GM12878 (cell line): ENCODE measurements at regions not wholly inside any gene's neighbourhood (a gene's known extent, or its start where the extent isn't known, plus 50 kb on each side); places are given as distances from the start of the nearest gene placed in this dataset.

Experiments used
- CREM ChIP-seq: IDR thresholded peaks from 2 replicates; pipeline ENCODE4 v1.6.1; 2014; ENCODE audit warnings: antibody characterized with exemption, low read depth
- TF ChIP-seq, protein P1 (sequence below), 3 experiments: IDR thresholded peaks in 2 of 3; conservative IDR thresholded peaks in 1 of 3; 2 replicates each; pipeline ENCODE4 v1.5.1; 2011; ENCODE audit warnings: low read depth in 3 of 3, low read length in 3 of 3, mild to moderate bottlenecking in 3 of 3, control low read depth in 2 of 3, moderate library complexity in 2 of 3, inconsistent platforms in 1 of 3, mixed read lengths in 1 of 3; ENCODE audit not compliant: control insufficient read depth in 2 of 3, insufficient read depth in 1 of 3; ENCODE audit errors: extremely low read depth in 1 of 3

DNA sequence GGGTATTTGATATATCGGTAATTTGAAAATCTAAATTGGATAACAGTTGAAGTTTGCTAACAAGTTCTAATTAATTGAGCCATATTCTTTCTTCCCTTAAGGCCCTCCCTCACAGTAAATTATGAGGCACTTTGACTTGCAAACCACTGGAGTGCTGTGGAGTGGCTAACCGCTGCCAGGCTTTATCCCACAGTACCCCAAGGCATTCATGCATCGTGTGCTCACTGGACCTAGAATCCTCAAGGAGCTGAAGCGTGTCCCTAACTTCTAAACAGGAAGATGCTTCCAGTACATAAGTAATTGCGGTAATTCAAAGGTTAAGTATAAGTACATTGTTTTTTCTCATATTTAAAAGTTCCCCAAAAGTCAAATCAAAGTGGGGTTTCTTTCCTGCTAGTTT lies 499.9 kb downstream of the TFAP2A start:
- no peak for TF ChIP-seq CREM
- TF ChIP-seq, protein P1, sequence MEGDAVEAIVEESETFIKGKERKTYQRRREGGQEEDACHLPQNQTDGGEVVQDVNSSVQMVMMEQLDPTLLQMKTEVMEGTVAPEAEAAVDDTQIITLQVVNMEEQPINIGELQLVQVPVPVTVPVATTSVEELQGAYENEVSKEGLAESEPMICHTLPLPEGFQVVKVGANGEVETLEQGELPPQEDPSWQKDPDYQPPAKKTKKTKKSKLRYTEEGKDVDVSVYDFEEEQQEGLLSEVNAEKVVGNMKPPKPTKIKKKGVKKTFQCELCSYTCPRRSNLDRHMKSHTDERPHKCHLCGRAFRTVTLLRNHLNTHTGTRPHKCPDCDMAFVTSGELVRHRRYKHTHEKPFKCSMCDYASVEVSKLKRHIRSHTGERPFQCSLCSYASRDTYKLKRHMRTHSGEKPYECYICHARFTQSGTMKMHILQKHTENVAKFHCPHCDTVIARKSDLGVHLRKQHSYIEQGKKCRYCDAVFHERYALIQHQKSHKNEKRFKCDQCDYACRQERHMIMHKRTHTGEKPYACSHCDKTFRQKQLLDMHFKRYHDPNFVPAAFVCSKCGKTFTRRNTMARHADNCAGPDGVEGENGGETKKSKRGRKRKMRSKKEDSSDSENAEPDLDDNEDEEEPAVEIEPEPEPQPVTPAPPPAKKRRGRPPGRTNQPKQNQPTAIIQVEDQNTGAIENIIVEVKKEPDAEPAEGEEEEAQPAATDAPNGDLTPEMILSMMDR (IDR thresholded peaks at IDR 0.05 in 2 of 3, conservative IDR thresholded peaks at IDR 0.05 in 1 of 3; ENCODE audit: control insufficient read depth in 2 of 3, extremely low read depth in 1 of 3, insufficient read depth in 1 of 3, low read depth in 3 of 3, low read length in 3 of 3) = no peak
